ENCODE measurements at regions not wholly inside any gene's neighbourhood (a gene's known extent, or its start where the extent isn't known, plus 50 kb on each side); places are given as distances from the start of the nearest gene placed in this dataset.

- no peak for DNase-seq
Observed at GRCh38 chr11:127531167-127531566, 530.6 kb upstream of the KIRREL3 start.

- DNase-seq, result no peak
Observed at GRCh38 chr11:127528297-127528696, 527.7 kb upstream of the KIRREL3 start.

GRCh38 chr11:127524618-127525017 lies 524.0 kb upstream of the KIRREL3 start:
- DNase-seq, result no peak

- no peak for DNase-seq
Observed at GRCh38 chr11:127521413-127521812, 520.8 kb upstream of the KIRREL3 start.

GRCh38 chr11:127507851-127508250 lies 507.3 kb upstream of the KIRREL3 start:
- no peak for DNase-seq

GRCh38 chr11:127506647-127507046 lies 506.1 kb upstream of the KIRREL3 start:
- no peak for DNase-seq

GRCh38 chr11:127506126-127506525 lies 505.6 kb upstream of the KIRREL3 start:
- no peak for DNase-seq

- no peak for DNase-seq
Observed at GRCh38 chr11:127496165-127496564, 495.6 kb upstream of the KIRREL3 start.

GRCh38 chr11:127493330-127494022 lies 492.9 kb upstream of the KIRREL3 start:
- DNase-seq, result no peak

- DNase-seq, result no peak
Observed at GRCh38 chr11:127492029-127492428, 491.5 kb upstream of the KIRREL3 start.

GRCh38 chr11:127491589-127491988 lies 491.0 kb upstream of the KIRREL3 start:
- no peak for DNase-seq

- DNase-seq, result no peak
Observed at GRCh38 chr11:127490896-127491295, 490.3 kb upstream of the KIRREL3 start.

- DNase-seq, result no peak
Observed at GRCh38 chr11:127485541-127485940, 485.0 kb upstream of the KIRREL3 start.

GRCh38 chr11:127481391-127481790 lies 480.8 kb upstream of the KIRREL3 start:
- DNase-seq, result no peak

GRCh38 chr11:127478826-127479225 lies 478.3 kb upstream of the KIRREL3 start:
- no peak for DNase-seq

- DNase-seq, result no peak
Observed at GRCh38 chr11:127474766-127475165, 474.2 kb upstream of the KIRREL3 start.

GRCh38 chr11:127472505-127472904 lies 471.9 kb upstream of the KIRREL3 start:
- DNase-seq, result no peak

GRCh38 chr11:127471662-127472061 lies 471.1 kb upstream of the KIRREL3 start:
- no peak for DNase-seq

- no peak for DNase-seq
Observed at GRCh38 chr11:127470306-127470884, 469.8 kb upstream of the KIRREL3 start.

GRCh38 chr11:127464325-127464724 lies 463.8 kb upstream of the KIRREL3 start:
- no peak for DNase-seq

GRCh38 chr11:127462065-127462344 lies 461.4 kb upstream of the KIRREL3 start:
- DNase-seq, result no peak

GRCh38 chr11:127461241-127462064 lies 460.9 kb upstream of the KIRREL3 start:
- DNase-seq, result no peak

GRCh38 chr11:127458561-127458960 lies 458.0 kb upstream of the KIRREL3 start:
- DNase-seq, result no peak

- DNase-seq, result no peak
Observed at GRCh38 chr11:127454856-127455255, 454.3 kb upstream of the KIRREL3 start.
